ENCODE measurements at regions not wholly inside any gene's neighbourhood (a gene's known extent, or its start where the extent isn't known, plus 50 kb on each side); places are given as distances from the start of the nearest gene placed in this dataset.
"Not testable (repeated sequence)": the region's sequence is repeated elsewhere in the genome, so short reads cannot be mapped to it uniquely, and the experiment has no call there.

- in situ Hi-C loops (cut with MboI), result no loop called here
- Histone ChIP-seq H3K4me2 (ENCODE audit: unreplicated experiment) (no peak overlapping the region), H3K79me2 (ENCODE audit: insufficient read depth) (no peaks in the 10 kb centered on the region), H3K4me1 (ENCODE audit: insufficient read depth) (no peaks in the 10 kb centered on the region), H2AFZ (no peak overlapping the region), H3K27me3 (replicated peaks; ENCODE audit: insufficient read depth) (no peaks in the 10 kb centered on the region), H3F3A (ENCODE audit: insufficient read depth) (no peaks in the 10 kb centered on the region), H3K9me2 (ENCODE audit: insufficient read depth) (no peaks in the 10 kb centered on the region), H3K9me3 (ENCODE audit: low read depth) (no peaks in the 10 kb centered on the region), H3K27ac (no peak overlapping the region), H3K36me3 (ENCODE audit: low read depth) (no peaks in the 10 kb centered on the region), H4K20me1 (ENCODE audit: insufficient read depth) (no peaks in the 10 kb centered on the region), H3K9ac (no peak overlapping the region), H3K4me3 (no peak overlapping the region)
- TF ChIP-seq EZH2phosphoT487 (IDR thresholded peaks at IDR 0.05; ENCODE audit: insufficient read depth, low read depth) (no peak), EZH2 (IDR thresholded peaks at IDR 0.05; ENCODE audit: insufficient read depth, poor library complexity, severe bottlenecking) (no peak)
- no peak for DNase-seq
- WGBS, 2 experiments (ENCODE audit: low coverage in 1 of 2, low lambda C conversion rate in 2 of 2, missing lambda C conversion rate in 2 of 2), result 14 to 22% methylated on average over 1 of the region's 1 CpG
Observed at GRCh38 chr5:113742639-113743038, 229.1 kb downstream of the YTHDC2 start.

- Histone ChIP-seq H3K27me3 (replicated peaks; ENCODE audit: insufficient read depth) (no peaks in the 10 kb centered on the region; the same call in 1 of the 2 replicates), H3K9me2 (ENCODE audit: insufficient read depth) (no peaks in the 10 kb centered on the region), H3K4me2 (ENCODE audit: unreplicated experiment) (no peak overlapping the region), H3K27ac (no peak overlapping the region), H3K4me3 (no peak overlapping the region), H3K79me2 (ENCODE audit: insufficient read depth) (no peaks in the 10 kb centered on the region), H3K9ac (no peak overlapping the region), H3F3A (ENCODE audit: insufficient read depth) (no peaks in the 10 kb centered on the region), H2AFZ (no peak overlapping the region), H3K36me3 (ENCODE audit: low read depth) (no peaks in the 10 kb centered on the region), H3K4me1 (ENCODE audit: insufficient read depth) (no peaks in the 10 kb centered on the region), H4K20me1 (ENCODE audit: insufficient read depth) (no peaks in the 10 kb centered on the region), H3K9me3 (ENCODE audit: low read depth) (no peaks in the 10 kb centered on the region)
- in situ Hi-C loops (cut with MboI), result no loop called here
- TF ChIP-seq EZH2phosphoT487 (IDR thresholded peaks at IDR 0.05; ENCODE audit: insufficient read depth, low read depth) (no peak), EZH2 (IDR thresholded peaks at IDR 0.05; ENCODE audit: insufficient read depth, poor library complexity, severe bottlenecking) (no peak)
- WGBS, 2 experiments (ENCODE audit: low coverage in 1 of 2, low lambda C conversion rate in 2 of 2, missing lambda C conversion rate in 2 of 2), result 38 to 51% methylated on average over 2 of the region's 2 CpGs
- DNase-seq, result no peak
Observed at GRCh38 chr5:113748403-113748802, 234.9 kb downstream of the YTHDC2 start.

- H3K9ac ChIP-seq, result no peak overlapping the region
- no peaks in the 10 kb centered on the region for H3K9me3 ChIP-seq (ENCODE audit: low read depth)
- no peaks in the 10 kb centered on the region for H4K20me1 ChIP-seq (ENCODE audit: insufficient read depth)
- no peak overlapping the region for H2AFZ ChIP-seq
- no peak overlapping the region for H3K4me3 ChIP-seq
- in situ Hi-C loops (cut with MboI), result no loop called here
- no peak for DNase-seq
- no peak overlapping the region for H3K4me2 ChIP-seq (ENCODE audit: unreplicated experiment)
- no peaks in the 10 kb centered on the region for H3K9me2 ChIP-seq (ENCODE audit: insufficient read depth)
- no peaks in the 10 kb centered on the region for H3K79me2 ChIP-seq (ENCODE audit: insufficient read depth)
- H3K36me3 ChIP-seq (ENCODE audit: low read depth), result no peaks in the 10 kb centered on the region
- 7 to 25% methylated on average over 1 of the region's 1 CpG for WGBS, 2 experiments (ENCODE audit: low coverage in 1 of 2, low lambda C conversion rate in 2 of 2, missing lambda C conversion rate in 2 of 2)
- no peak for TF ChIP-seq EZH2phosphoT487 (IDR thresholded peaks at IDR 0.05; ENCODE audit: insufficient read depth, low read depth)
- TF ChIP-seq EZH2 (IDR thresholded peaks at IDR 0.05; ENCODE audit: insufficient read depth, poor library complexity, severe bottlenecking), result no peak
- no peaks in the 10 kb centered on the region; the same call in 1 of the 2 replicates for H3K27me3 ChIP-seq (replicated peaks; ENCODE audit: insufficient read depth)
- no peak overlapping the region for H3K27ac ChIP-seq
- no peaks in the 10 kb centered on the region for H3K4me1 ChIP-seq (ENCODE audit: insufficient read depth)
- H3F3A ChIP-seq (ENCODE audit: insufficient read depth), result no peaks in the 10 kb centered on the region
Observed at GRCh38 chr5:113749334-113749733, 235.8 kb downstream of the YTHDC2 start.

GRCh38 chr5:113753182-113753581 lies 239.7 kb downstream of the YTHDC2 start:
- DNase-seq; H3K4me1 ChIP-seq (ENCODE audit: insufficient read depth); H3K4me2 ChIP-seq (ENCODE audit: unreplicated experiment); H3K79me2 ChIP-seq (ENCODE audit: insufficient read depth); H3K4me3 ChIP-seq; H3F3A ChIP-seq (ENCODE audit: insufficient read depth); H3K27ac ChIP-seq; H3K9ac ChIP-seq; H3K9me2 ChIP-seq (ENCODE audit: insufficient read depth); in situ Hi-C loops (cut with MboI); H3K27me3 ChIP-seq (replicated peaks; ENCODE audit: insufficient read depth); H2AFZ ChIP-seq; H3K9me3 ChIP-seq (ENCODE audit: low read depth); H4K20me1 ChIP-seq (ENCODE audit: insufficient read depth); H3K36me3 ChIP-seq (ENCODE audit: low read depth): not testable (repeated sequence)
- 71 to 76% methylated on average over 19 to 20 of the region's 20 CpGs for WGBS, 2 experiments (ENCODE audit: low coverage in 1 of 2, low lambda C conversion rate in 2 of 2, missing lambda C conversion rate in 2 of 2)

GRCh38 chr5:113755516-113755915 lies 242.0 kb downstream of the YTHDC2 start:
- Histone ChIP-seq H3F3A (ENCODE audit: insufficient read depth) (no peaks in the 10 kb centered on the region), H3K9ac (no peak overlapping the region), H3K4me2 (ENCODE audit: unreplicated experiment) (no peak overlapping the region), H3K4me1 (ENCODE audit: insufficient read depth) (no peaks in the 10 kb centered on the region), H3K27me3 (replicated peaks; ENCODE audit: insufficient read depth) (no peaks in the 10 kb centered on the region), H2AFZ (no peak overlapping the region), H4K20me1 (ENCODE audit: insufficient read depth) (no peaks in the 10 kb centered on the region), H3K4me3 (no peak overlapping the region), H3K36me3 (ENCODE audit: low read depth) (no peaks in the 10 kb centered on the region), H3K9me2 (ENCODE audit: insufficient read depth) (no peaks in the 10 kb centered on the region), H3K27ac (no peak overlapping the region), H3K79me2 (ENCODE audit: insufficient read depth) (no peaks in the 10 kb centered on the region), H3K9me3 (ENCODE audit: low read depth) (no peaks in the 10 kb centered on the region)
- no peak for DNase-seq
- in situ Hi-C loops (cut with MboI), result no loop called here
- TF ChIP-seq EZH2phosphoT487 (IDR thresholded peaks at IDR 0.05; ENCODE audit: insufficient read depth, low read depth) (no peak), EZH2 (IDR thresholded peaks at IDR 0.05; ENCODE audit: insufficient read depth, poor library complexity, severe bottlenecking) (no peak)
- 25 to 29% methylated on average over 3 of the region's 3 CpGs for WGBS, 2 experiments (ENCODE audit: low coverage in 1 of 2, low lambda C conversion rate in 2 of 2, missing lambda C conversion rate in 2 of 2)
